Endothelial cell (in vitro differentiated cells): ENCODE measurements at regions not wholly inside any gene's neighbourhood (a gene's known extent, or its start where the extent isn't known, plus 50 kb on each side); places are given as distances from the start of the nearest gene placed in this dataset.

Experiments
- DNase-seq: peaks from one replicate; pipeline ENCODE4 v3.0.0; 2021; ENCODE audit warnings: low spot score
- H3K27ac Mint-ChIP-seq: one replicate; pipeline ENCODE4 v1.8.0; 2021; ENCODE audit warnings: mixed read lengths, inconsistent platforms; ENCODE audit not compliant: unreplicated experiment
- H3K27me3 Mint-ChIP-seq: one replicate; pipeline ENCODE4 v1.8.0; 2021; ENCODE audit warnings: mild to moderate bottlenecking, moderate library complexity, mixed read lengths, inconsistent platforms; ENCODE audit not compliant: unreplicated experiment
- H3K36me3 Mint-ChIP-seq: one replicate; pipeline ENCODE4 v1.8.0; 2021; ENCODE audit warnings: mild to moderate bottlenecking, low read depth, mixed read lengths, inconsistent platforms; ENCODE audit not compliant: unreplicated experiment
- H3K4me1 Mint-ChIP-seq: one replicate; pipeline ENCODE4 v1.8.0; 2021; ENCODE audit warnings: mild to moderate bottlenecking, mixed read lengths, inconsistent platforms; ENCODE audit not compliant: unreplicated experiment
- H3K4me3 Mint-ChIP-seq: one replicate; pipeline ENCODE4 v1.8.0; 2021; ENCODE audit warnings: mild to moderate bottlenecking, mixed read lengths, inconsistent platforms; ENCODE audit not compliant: unreplicated experiment
- H3K9me3 Mint-ChIP-seq: one replicate; pipeline ENCODE4 v1.8.0; 2021; ENCODE audit warnings: mixed read lengths, inconsistent platforms; ENCODE audit not compliant: unreplicated experiment
- TF ChIP-seq, protein P1 (sequence below): fragments of 200-600 bp; sonication (generic); IDR thresholded peaks from one replicate; pipeline ENCODE4 v1.5.0; 2021; ENCODE audit warnings: antibody characterized with exemption; ENCODE audit not compliant: unreplicated experiment

DNA sequence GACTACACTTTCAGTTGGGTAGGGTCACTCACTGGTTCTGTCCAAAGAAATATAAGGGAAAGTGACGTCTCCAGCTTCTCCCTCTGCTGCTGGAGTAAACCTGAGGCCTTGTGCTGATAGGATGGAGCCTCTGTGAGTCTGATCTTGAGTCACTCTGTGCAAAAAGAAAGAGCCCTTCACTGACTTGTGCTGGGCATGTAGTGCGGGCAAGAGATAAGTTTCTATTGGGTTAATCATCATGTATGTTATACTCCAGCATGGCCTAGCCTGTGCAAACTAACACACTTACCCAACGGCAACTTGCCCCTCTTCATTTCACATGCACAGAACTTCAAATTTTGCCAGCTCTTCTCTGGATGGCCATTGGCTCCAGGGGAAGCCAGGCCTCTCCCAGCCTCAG is 118.5 kb upstream of the LMO4 start:
- Mint-ChIP-seq H3K4me1 (peaks cover 14% of the 10 kb centered on the region), H3K9me3 (no peaks in the 10 kb centered on the region), H3K4me3 (no peak overlapping the region), H3K36me3 (peaks cover 4% of the 10 kb centered on the region), H3K27me3 (no peaks in the 10 kb centered on the region), H3K27ac (no peak overlapping the region)
- TF ChIP-seq, protein P1, sequence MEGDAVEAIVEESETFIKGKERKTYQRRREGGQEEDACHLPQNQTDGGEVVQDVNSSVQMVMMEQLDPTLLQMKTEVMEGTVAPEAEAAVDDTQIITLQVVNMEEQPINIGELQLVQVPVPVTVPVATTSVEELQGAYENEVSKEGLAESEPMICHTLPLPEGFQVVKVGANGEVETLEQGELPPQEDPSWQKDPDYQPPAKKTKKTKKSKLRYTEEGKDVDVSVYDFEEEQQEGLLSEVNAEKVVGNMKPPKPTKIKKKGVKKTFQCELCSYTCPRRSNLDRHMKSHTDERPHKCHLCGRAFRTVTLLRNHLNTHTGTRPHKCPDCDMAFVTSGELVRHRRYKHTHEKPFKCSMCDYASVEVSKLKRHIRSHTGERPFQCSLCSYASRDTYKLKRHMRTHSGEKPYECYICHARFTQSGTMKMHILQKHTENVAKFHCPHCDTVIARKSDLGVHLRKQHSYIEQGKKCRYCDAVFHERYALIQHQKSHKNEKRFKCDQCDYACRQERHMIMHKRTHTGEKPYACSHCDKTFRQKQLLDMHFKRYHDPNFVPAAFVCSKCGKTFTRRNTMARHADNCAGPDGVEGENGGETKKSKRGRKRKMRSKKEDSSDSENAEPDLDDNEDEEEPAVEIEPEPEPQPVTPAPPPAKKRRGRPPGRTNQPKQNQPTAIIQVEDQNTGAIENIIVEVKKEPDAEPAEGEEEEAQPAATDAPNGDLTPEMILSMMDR, result no peak
- no peak for DNase-seq

DNA sequence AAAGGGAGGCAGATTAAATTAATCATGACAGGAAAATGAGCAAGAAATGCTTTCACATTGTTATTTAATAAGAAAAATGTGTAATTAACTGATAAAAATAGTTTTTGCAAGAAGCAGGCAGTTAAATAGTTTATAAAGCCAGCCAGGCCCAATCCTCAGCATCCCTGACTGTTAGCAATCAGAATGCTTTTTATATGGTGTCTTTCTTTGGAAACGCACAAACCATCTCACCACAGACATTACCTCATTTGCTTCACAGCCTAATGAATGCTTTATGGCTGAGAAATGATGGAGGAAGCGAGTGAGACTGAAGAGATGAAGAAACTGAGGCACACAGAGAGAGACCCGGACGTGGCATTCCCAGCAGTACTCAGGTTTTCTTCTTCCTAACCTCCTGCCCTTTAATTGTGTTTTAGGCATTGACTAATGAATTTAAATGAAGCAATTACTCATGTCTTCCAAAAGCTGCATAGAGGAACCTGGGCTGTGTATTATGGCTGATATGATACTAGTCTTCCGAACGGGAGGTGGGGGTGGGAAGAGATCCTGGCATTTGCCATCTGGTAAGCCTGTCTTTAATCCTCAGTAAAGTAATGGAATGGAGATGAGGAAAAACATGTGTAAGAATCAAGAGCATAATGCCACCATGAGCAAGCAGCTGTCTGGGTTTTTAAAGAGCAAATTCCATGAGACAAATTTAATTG is 116.1 kb upstream of the LMO4 start:
- Mint-ChIP-seq H3K36me3 (peaks cover 4% of the 10 kb centered on the region), H3K9me3 (no peaks in the 10 kb centered on the region), H3K4me1 (peaks cover 17% of the 10 kb centered on the region), H3K4me3 (no peak overlapping the region), H3K27ac (peak overlapping the region; percentile 19), H3K27me3 (no peaks in the 10 kb centered on the region)
- TF ChIP-seq, protein P1, result no peak
- no peak for DNase-seq

DNA sequence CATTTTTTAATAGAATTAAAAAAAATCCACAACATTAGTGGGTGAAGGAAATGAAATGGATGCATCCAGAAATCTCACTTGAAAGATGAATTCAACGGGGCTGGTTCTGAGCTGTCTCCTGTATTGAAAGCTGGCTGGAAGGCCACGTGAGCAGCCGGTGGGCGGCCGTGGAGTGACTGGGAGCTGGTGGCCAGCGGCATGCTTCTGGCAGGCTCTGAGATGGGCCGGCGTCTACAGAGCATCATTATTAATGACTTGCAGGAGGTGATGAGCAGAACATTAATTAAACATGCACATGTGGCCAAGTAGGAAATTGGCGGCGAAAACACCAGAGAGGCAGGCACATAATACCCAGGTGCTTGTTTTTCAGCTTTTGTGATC is 115.6 kb upstream of the LMO4 start:
- Mint-ChIP-seq H3K4me3 (no peak overlapping the region), H3K27ac (no peak overlapping the region), H3K27me3 (no peaks in the 10 kb centered on the region), H3K4me1 (peaks cover 17% of the 10 kb centered on the region), H3K36me3 (peaks cover 4% of the 10 kb centered on the region), H3K9me3 (no peaks in the 10 kb centered on the region)
- TF ChIP-seq, protein P1, result no peak
- DNase-seq, result no peak

DNA sequence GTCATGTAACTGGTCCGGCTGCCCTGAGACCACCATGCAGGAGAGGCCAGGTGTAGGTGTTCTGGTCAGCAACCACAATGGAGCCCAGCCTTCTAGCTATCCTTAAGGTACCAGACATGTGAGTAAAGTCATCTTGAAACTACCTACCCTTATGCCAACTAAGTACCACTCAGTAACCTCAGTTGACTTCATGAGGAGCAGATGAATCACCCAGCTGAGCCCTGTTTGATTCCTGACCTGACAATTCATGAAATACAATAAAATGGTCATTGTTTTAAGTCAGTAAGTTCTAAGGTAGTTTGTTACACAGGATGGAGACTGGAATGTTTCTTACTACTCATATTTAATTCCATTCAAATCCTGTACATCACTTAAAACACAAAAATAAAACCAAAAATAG is 113.1 kb upstream of the LMO4 start:
- peaks cover 4% of the 10 kb centered on the region for H3K36me3 Mint-ChIP-seq
- no peak overlapping the region for H3K4me3 Mint-ChIP-seq
- H3K4me1 Mint-ChIP-seq, result peaks cover 20% of the 10 kb centered on the region
- no peaks in the 10 kb centered on the region for H3K9me3 Mint-ChIP-seq
- no peaks in the 10 kb centered on the region for H3K27me3 Mint-ChIP-seq
- no peak overlapping the region for H3K27ac Mint-ChIP-seq
- TF ChIP-seq, protein P1, result no peak
- DNase-seq, result no peak

DNA sequence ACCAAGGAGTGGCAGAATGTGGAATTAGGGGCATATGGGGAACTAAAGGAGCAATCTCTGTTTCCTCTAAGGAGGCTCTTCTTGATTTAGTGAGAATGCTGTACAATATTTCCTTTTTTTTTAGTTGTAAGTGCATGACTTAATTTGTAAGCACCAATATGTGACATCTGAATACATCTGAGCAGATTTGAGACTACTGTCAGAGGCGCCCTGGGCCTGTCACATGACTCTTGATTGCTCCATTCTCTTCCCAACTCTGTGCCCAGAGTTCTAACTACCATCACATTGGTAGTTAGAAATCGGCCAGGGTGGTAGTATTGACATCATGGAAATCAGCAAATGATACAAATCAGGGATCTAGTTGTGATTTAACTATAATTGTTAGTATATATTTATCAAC is 110.1 kb upstream of the LMO4 start:
- no peaks in the 10 kb centered on the region for H3K36me3 Mint-ChIP-seq
- H3K27me3 Mint-ChIP-seq, result no peaks in the 10 kb centered on the region
- no peak overlapping the region for H3K27ac Mint-ChIP-seq
- no peaks in the 10 kb centered on the region for H3K9me3 Mint-ChIP-seq
- H3K4me3 Mint-ChIP-seq, result no peak overlapping the region
- no peak for DNase-seq
- peaks cover 6% of the 10 kb centered on the region for H3K4me1 Mint-ChIP-seq
- TF ChIP-seq, protein P1, result no peak
